NCI-H2029 treated with DMSO at 0.1 percent for 48 hours (cell line): ENCODE measurements at regions not wholly inside any gene's neighbourhood (a gene's known extent, or its start where the extent isn't known, plus 50 kb on each side); places are given as distances from the start of the nearest gene placed in this dataset.
"Not testable (repeated sequence)": the region's sequence is repeated elsewhere in the genome, so short reads cannot be mapped to it uniquely, and the experiment has no call there.

Source experiments
- DNase-seq: peaks from one replicate; lab custom pipeline; 2025; lab: John Stamatoyannopoulos, UW

GRCh38 chr12:125775507-125775906 lies 710.3 kb downstream of the AACS start:
- DNase-seq = no peak

GRCh38 chr12:125776212-125776611 lies 711.0 kb downstream of the AACS start:
- DNase-seq = no peak

GRCh38 chr12:125786143-125786542 lies 720.9 kb downstream of the AACS start:
- DNase-seq = no peak

- DNase-seq = no peak
These were observed 729.2 kb downstream of the AACS start for GRCh38 chr12:125794401-125794800.

- no peak for DNase-seq
These were observed 732.4 kb downstream of the AACS start for GRCh38 chr12:125797421-125798175.

GRCh38 chr12:125804660-125805059 lies 739.4 kb downstream of the AACS start:
- DNase-seq = no peak

GRCh38 chr12:125824276-125824675 lies 759.0 kb downstream of the AACS start:
- no peak for DNase-seq

- no peak for DNase-seq
These were observed 770.6 kb downstream of the AACS start for GRCh38 chr12:125835852-125836251.

- DNase-seq = no peak
These were observed 771.4 kb downstream of the AACS start for GRCh38 chr12:125836647-125837046.

- DNase-seq = no peak
These were observed 776.1 kb downstream of the AACS start for GRCh38 chr12:125841332-125841731.

GRCh38 chr12:125852116-125852515 lies 786.9 kb downstream of the AACS start:
- no peak for DNase-seq

GRCh38 chr12:125852679-125853078 lies 787.4 kb downstream of the AACS start:
- DNase-seq = no peak

- no peak for DNase-seq
These were observed 788.4 kb downstream of the AACS start for GRCh38 chr12:125853670-125854069.

- no peak for DNase-seq
These were observed 791.1 kb downstream of the AACS start for GRCh38 chr12:125856366-125856765.

- DNase-seq = no peak
These were observed 791.7 kb downstream of the AACS start for GRCh38 chr12:125856896-125857295.

- no peak for DNase-seq
These were observed 795.5 kb downstream of the AACS start for GRCh38 chr12:125860672-125861288.

- no peak for DNase-seq
These were observed 796.4 kb downstream of the AACS start for GRCh38 chr12:125861299-125862281.

- DNase-seq = not testable (repeated sequence)
These were observed 800.0 kb downstream of the AACS start for GRCh38 chr12:125865236-125865635.

GRCh38 chr12:125871811-125872594 lies 806.8 kb downstream of the AACS start:
- DNase-seq = no peak

- DNase-seq = no peak
These were observed 807.8 kb downstream of the AACS start for GRCh38 chr12:125873016-125873415.

- no peak for DNase-seq
These were observed 813.2 kb downstream of the AACS start for GRCh38 chr12:125878483-125878882.

- DNase-seq = no peak
These were observed 816.9 kb downstream of the AACS start for GRCh38 chr12:125882141-125882540.
